KMS-11 (cell line): ENCODE measurements at regions not wholly inside any gene's neighbourhood (a gene's known extent, or its start where the extent isn't known, plus 50 kb on each side); places are given as distances from the start of the nearest gene placed in this dataset.
"Not testable (repeated sequence)": the region's sequence is repeated elsewhere in the genome, so short reads cannot be mapped to it uniquely, and the experiment has no call there.

Experiments
- H2AFZ ChIP-seq: fragments of 200-600 bp; sonication (generic); 2 replicates; pipeline ENCODE4 v1.6.1; 2016; ENCODE audit warnings: antibody characterized with exemption, mixed run types, low read depth
- H3K27ac ChIP-seq: fragments of 200-600 bp; sonication (generic); 2 replicates; pipeline ENCODE4 v1.6.1; 2016; ENCODE audit warnings: mild to moderate bottlenecking, mixed run types
- H3K27me3 ChIP-seq: fragments of 200-600 bp; sonication (generic); 2 replicates; pipeline ENCODE4 v1.6.1; 2017; ENCODE audit warnings: mild to moderate bottlenecking, low read depth, mixed run types, moderate library complexity; ENCODE audit not compliant: insufficient read depth
- H3K36me3 ChIP-seq: fragments of 200-600 bp; sonication (generic); 2 replicates; pipeline ENCODE4 v1.6.1; 2017; ENCODE audit warnings: mild to moderate bottlenecking, mixed run types; ENCODE audit not compliant: insufficient read depth
- H3K4me1 ChIP-seq: fragments of 200-600 bp; sonication (generic); 2 replicates; pipeline ENCODE4 v1.6.1; 2016; ENCODE audit warnings: mild to moderate bottlenecking, low read depth, mixed run types; ENCODE audit not compliant: poor library complexity, severe bottlenecking
- H3K4me2 ChIP-seq: fragments of 200-600 bp; sonication (generic); 2 replicates; pipeline ENCODE4 v1.7.0; 2016; ENCODE audit warnings: mild to moderate bottlenecking, mixed run types
- H3K4me3 ChIP-seq: fragments of 200-600 bp; sonication (generic); IDR thresholded peaks from 2 replicates; pipeline ENCODE4 v1.6.1; 2017; ENCODE audit warnings: low read depth, low read length, mixed read lengths; ENCODE audit not compliant: insufficient read depth
- H3K79me2 ChIP-seq: fragments of 200-600 bp; sonication (generic); 2 replicates; pipeline ENCODE4 v1.6.1; 2016; ENCODE audit warnings: low read depth, mixed run types; ENCODE audit not compliant: insufficient read depth
- H3K9ac ChIP-seq: fragments of 200-600 bp; sonication (generic); 2 replicates; pipeline ENCODE4 v1.6.1; 2016; ENCODE audit warnings: mild to moderate bottlenecking, mixed run types
- H4K20me1 ChIP-seq: fragments of 200-600 bp; sonication (generic); 2 replicates; pipeline ENCODE4 v1.6.1; 2016; ENCODE audit warnings: mild to moderate bottlenecking, mixed run types; ENCODE audit not compliant: insufficient read depth
- CTCF ChIP-seq: fragments of 200-600 bp; sonication (generic); conservative IDR thresholded peaks from 2 replicates; pipeline ENCODE4 v1.6.1; 2017; ENCODE audit warnings: low read depth, mild to moderate bottlenecking, antibody characterized with exemption, low read length, moderate library complexity, mixed read lengths

DNA sequence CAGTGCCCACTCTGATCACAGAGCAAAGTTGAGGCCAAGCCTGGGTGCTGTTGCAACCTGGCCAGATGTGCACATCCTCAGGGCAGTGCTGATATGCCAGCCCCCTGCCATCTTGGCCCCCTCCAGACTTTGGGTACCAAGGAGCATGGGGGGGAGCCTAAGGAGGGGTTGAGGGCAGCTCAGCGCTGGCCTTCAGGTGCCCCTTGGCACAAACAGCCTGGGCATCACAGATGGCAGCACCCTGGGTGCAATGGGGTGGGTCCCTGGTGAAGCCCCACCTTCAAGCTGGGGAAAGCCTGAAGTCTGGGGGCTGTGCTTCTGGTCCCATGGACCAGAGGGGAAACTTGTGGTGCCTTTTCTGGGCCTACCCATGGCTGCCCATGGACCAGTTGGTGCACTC is 163.0 kb downstream of the FAM47A start:
- Histone ChIP-seq H3K79me2 (no peaks in the 10 kb centered on the region), H3K36me3 (no peaks in the 10 kb centered on the region), H3K4me2 (no peak overlapping the region), H4K20me1 (no peaks in the 10 kb centered on the region), H3K4me1 (no peaks in the 10 kb centered on the region), H3K27me3 (no peaks in the 10 kb centered on the region), H3K27ac (no peak overlapping the region), H3K9ac (no peak overlapping the region), H3K4me3 (no peak overlapping the region), H2AFZ (no peak overlapping the region)
- TF ChIP-seq CTCF: no peak

GRCh38 chrX:33968611-33969010 is 163.5 kb downstream of the FAM47A start:
- Histone ChIP-seq H4K20me1 (no peaks in the 10 kb centered on the region), H3K4me3 (no peak overlapping the region), H3K4me2 (no peak overlapping the region), H3K4me1 (no peaks in the 10 kb centered on the region), H3K27ac (no peak overlapping the region), H3K9ac (no peak overlapping the region), H3K27me3 (no peaks in the 10 kb centered on the region), H3K36me3 (no peaks in the 10 kb centered on the region), H2AFZ (no peak overlapping the region), H3K79me2 (no peaks in the 10 kb centered on the region)
- no peak for TF ChIP-seq CTCF

DNA sequence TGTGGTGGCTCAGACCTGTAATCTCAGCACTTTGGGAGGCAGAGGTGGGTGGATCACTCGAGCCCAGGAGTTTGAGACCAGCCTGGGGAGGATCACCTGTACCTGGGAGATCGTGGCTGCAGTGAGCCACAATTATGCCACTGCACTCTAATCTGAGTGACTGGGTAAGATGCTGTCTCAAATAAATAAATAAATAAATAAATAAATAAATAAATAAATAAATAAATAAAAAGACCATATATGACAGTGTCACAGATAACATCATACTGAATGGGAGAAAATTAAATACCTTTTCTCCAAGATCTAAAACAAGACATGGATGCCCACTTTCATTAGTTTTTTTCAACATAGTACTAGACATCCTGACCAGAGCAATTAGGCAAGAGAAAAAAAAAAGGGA is 182.8 kb downstream of the FAM47A start:
- no peak overlapping the region for H3K4me2 ChIP-seq
- no peak overlapping the region for H2AFZ ChIP-seq
- no peaks in the 10 kb centered on the region for H3K4me1 ChIP-seq
- H4K20me1 ChIP-seq: no peaks in the 10 kb centered on the region
- H3K27ac ChIP-seq: no peak overlapping the region
- H3K9ac ChIP-seq: no peak overlapping the region
- H3K27me3 ChIP-seq: no peaks in the 10 kb centered on the region
- no peak overlapping the region for H3K4me3 ChIP-seq
- H3K36me3 ChIP-seq: no peaks in the 10 kb centered on the region
- no peak for TF ChIP-seq CTCF
- no peaks in the 10 kb centered on the region for H3K79me2 ChIP-seq

DNA sequence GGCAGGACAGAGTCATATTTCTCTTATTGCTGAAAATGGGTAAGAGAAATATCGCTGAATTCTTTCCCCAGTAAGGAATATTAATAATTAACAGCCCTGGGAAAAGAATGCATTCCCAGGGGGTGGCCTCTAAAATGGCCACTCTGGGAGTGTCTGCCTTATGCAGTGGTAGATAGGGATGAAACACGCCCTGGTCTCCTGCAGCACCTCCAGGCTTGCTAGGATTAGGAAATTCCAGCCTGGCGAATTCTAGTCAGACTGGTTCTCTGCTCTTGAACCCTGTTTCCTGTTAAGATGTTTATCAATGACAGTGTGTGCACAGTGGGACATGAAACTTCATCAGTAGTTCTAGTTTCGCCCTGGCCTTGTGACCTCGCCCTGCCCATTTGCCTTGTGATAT is 205.9 kb downstream of the FAM47A start:
- H2AFZ ChIP-seq, H3K4me3 ChIP-seq, H3K9ac ChIP-seq: not testable (repeated sequence)

DNA sequence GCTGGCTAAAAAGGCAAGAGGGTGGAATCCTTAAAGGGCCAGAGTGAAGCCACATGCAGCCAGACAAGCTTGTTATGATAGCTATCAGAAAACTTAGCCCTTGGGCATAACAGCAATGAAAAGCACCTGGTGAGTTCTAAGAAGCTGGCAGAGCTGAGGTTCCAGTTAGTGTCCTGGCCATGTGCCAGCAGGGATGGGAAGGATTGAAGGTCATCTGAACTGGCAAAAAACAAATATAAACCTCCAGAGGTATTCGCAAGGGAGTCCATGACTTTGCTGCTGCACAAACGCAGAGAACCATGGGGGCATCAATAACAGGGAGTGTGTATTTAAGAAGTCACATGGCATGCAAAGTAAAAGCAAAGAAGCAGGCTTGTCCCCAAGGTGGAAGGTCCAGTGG is 208.9 kb downstream of the FAM47A start:
- no peaks in the 10 kb centered on the region for H3K36me3 ChIP-seq
- H4K20me1 ChIP-seq: no peaks in the 10 kb centered on the region
- no peaks in the 10 kb centered on the region for H3K4me1 ChIP-seq
- H3K4me2 ChIP-seq: no peak overlapping the region
- no peak overlapping the region for H3K9ac ChIP-seq
- TF ChIP-seq CTCF: no peak
- no peak overlapping the region for H3K27ac ChIP-seq
- H3K4me3 ChIP-seq: no peak overlapping the region
- H3K27me3 ChIP-seq: no peaks in the 10 kb centered on the region
- no peak overlapping the region for H2AFZ ChIP-seq
- no peaks in the 10 kb centered on the region for H3K79me2 ChIP-seq

More for the DNA sequence above, 205.9 kb downstream of the FAM47A start:
- not testable (repeated sequence) for H3K27me3 ChIP-seq, H3K79me2 ChIP-seq, H3K4me1 ChIP-seq, H4K20me1 ChIP-seq, H3K36me3 ChIP-seq, H3K4me2 ChIP-seq, H3K27ac ChIP-seq
